ENCODE measurements at regions not wholly inside any gene's neighbourhood (a gene's known extent, or its start where the extent isn't known, plus 50 kb on each side); places are given as distances from the start of the nearest gene placed in this dataset.
"Not testable (repeated sequence)": the region's sequence is repeated elsewhere in the genome, so short reads cannot be mapped to it uniquely, and the experiment has no call there.

DNA sequence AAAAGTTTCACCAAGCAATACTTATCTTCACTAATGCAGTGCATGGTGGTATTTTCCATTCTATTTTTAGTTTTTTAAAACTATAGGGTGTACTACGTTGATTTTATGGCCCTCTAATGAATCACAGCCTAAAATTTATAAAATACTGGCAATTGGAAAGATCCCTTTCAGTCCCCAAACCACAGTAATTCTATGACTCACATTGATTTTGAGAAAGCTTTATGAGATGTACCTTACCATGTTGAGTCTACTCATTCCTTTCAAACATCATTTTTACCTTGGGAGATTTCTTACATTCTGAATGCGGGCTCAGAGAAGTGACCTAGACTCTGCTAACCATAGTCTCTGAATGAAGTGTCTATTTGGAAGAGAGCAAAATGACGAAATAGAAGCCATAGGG, 141.6 kb downstream of the GPR85 start:
- H3K4me1 Mint-ChIP-seq: peaks cover 8% of the 10 kb centered on the region
- no peak overlapping the region for H3K4me3 Mint-ChIP-seq
- POLR2A ChIA-PET: no interaction called here
- H3K9me3 Mint-ChIP-seq (ENCODE audit: low read depth): no peaks in the 10 kb centered on the region
- DNase-seq: no peak
- no peak for ATAC-seq
- no peak overlapping the region for H3K27ac Mint-ChIP-seq
- intact Hi-C loops (cut with DNase I, micrococcal nuclease): no loop called here
- H3K36me3 Mint-ChIP-seq (ENCODE audit: low read depth): no peaks in the 10 kb centered on the region
- H3K27me3 Mint-ChIP-seq: peaks cover 27% of the 10 kb centered on the region
- CTCF ChIA-PET: no interaction called here

DNA sequence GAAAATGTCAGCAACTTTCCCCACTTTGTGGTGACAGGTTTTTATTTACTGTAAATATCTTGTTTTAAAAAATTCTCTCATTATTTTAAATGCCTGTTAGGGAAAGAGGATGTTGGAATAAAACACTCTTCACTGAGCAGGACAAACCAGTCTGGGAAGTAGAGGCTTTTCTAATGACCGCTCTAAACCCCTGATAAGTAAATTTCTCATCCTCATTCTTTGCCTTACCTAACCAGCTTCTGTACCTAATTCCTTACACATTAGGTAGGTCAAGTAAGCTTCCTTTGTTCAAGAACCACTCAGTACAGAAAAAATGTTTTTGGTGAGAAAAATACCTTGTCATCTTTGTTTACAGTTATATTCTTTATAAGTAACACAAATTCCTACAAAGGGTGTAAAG, 143.6 kb downstream of the GPR85 start:
- ChIA-PET POLR2A (no interaction called here), CTCF (no interaction called here)
- no peak for DNase-seq
- no peak overlapping the region for H3K4me3 Mint-ChIP-seq
- H3K9me3 Mint-ChIP-seq (ENCODE audit: low read depth): no peaks in the 10 kb centered on the region
- no peak for ATAC-seq
- peaks cover 12% of the 10 kb centered on the region for H3K27me3 Mint-ChIP-seq
- no peak overlapping the region for H3K27ac Mint-ChIP-seq
- H3K4me1 Mint-ChIP-seq: peaks cover 17% of the 10 kb centered on the region
- intact Hi-C loops (cut with DNase I, micrococcal nuclease): loop anchor here in 1 of 2 experiments (5.0 kb wide), 1 partner anchor 736 kb away; the partner anchor contains the start of genes DOCK4 and ZNF277
- no peaks in the 10 kb centered on the region for H3K36me3 Mint-ChIP-seq (ENCODE audit: low read depth)

DNA sequence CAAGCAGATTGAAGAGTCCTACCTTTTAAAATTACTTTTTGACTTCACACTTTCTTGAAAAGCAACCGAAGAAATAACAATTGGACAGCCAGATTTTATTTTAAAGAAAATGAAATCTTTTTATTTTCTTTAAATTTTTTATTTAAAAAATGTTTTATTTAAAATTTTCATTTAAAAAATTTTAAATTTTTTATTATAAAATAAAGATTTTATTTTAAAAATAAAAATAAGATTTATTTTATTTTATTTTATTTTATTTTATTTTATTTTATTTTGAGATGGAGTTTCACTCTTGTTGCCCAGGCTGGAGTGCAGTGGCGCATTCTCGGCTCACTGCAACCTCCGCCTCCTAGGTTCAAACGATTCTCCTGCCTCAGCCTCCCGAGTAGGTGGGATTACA, 144.5 kb downstream of the GPR85 start:
- H3K9me3 Mint-ChIP-seq (ENCODE audit: low read depth): not testable (repeated sequence)

DNA sequence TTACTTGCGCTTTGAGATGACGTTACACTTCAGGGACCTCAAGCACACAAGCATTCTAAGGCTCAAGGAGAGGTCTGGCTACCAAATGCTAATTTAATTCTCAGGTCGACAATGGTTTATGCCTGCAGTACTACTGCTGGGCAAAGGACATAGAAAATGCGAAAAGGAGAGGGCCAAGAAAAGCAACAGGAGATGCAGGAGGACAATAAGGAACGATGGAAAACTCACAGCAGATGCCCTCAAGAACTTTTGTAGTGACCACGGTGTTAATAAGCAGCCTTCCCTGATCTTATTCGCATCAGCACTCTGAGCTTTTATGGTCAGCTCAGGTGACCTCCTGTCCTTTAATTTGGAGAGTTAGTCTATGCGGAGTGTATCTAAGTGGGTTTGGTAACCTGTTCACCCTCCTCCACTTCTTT, 146.3 kb downstream of the GPR85 start:
- POLR2A ChIA-PET: interaction anchor here (0.7 kb wide), 1 partner anchor 12 kb away, joined by 3 read pairs; no protein-coding TSS in a partner anchor
- CTCF ChIA-PET: interaction anchor here (0.8 to 1.4 kb wide), 3 partner anchors 10 to 179 kb away, joined by 3 to 4 read pairs (median 4); no protein-coding TSS in a partner anchor
- intact Hi-C loops (cut with DNase I, micrococcal nuclease): loop anchor here (1.0 to 5.0 kb wide), 2 partner anchors 490 to 733 kb away; partner anchors contain the start of genes DOCK4 (in 1 of the 2), IFRD1 (in 1 of the 2) and ZNF277 (in 1 of the 2)
- Mint-ChIP-seq H3K36me3 (ENCODE audit: low read depth) (peaks cover 3% of the 10 kb centered on the region), H3K27me3 (peaks cover 3% of the 10 kb centered on the region), H3K4me1 (peaks cover 25% of the 10 kb centered on the region), H3K4me3 (peak overlapping the region; percentile 80), H3K27ac (peak overlapping the region; percentile 96), H3K9me3 (ENCODE audit: low read depth) (no peaks in the 10 kb centered on the region)
- ATAC-seq (no peak), DNase-seq (no peak)

More for the DNA sequence above, 144.5 kb downstream of the GPR85 start:
- ATAC-seq; H3K4me3 Mint-ChIP-seq; H3K36me3 Mint-ChIP-seq (ENCODE audit: low read depth); POLR2A ChIA-PET; H3K27ac Mint-ChIP-seq; DNase-seq; CTCF ChIA-PET: not testable (repeated sequence)
- peaks cover 12% of the 10 kb centered on the region for H3K27me3 Mint-ChIP-seq
- intact Hi-C loops (cut with DNase I, micrococcal nuclease): loop anchor here in 1 of 2 experiments (5.0 kb wide), 1 partner anchor 735 kb away; the partner anchor contains the start of genes DOCK4 and ZNF277
- peaks cover 18% of the 10 kb centered on the region for H3K4me1 Mint-ChIP-seq

DNA sequence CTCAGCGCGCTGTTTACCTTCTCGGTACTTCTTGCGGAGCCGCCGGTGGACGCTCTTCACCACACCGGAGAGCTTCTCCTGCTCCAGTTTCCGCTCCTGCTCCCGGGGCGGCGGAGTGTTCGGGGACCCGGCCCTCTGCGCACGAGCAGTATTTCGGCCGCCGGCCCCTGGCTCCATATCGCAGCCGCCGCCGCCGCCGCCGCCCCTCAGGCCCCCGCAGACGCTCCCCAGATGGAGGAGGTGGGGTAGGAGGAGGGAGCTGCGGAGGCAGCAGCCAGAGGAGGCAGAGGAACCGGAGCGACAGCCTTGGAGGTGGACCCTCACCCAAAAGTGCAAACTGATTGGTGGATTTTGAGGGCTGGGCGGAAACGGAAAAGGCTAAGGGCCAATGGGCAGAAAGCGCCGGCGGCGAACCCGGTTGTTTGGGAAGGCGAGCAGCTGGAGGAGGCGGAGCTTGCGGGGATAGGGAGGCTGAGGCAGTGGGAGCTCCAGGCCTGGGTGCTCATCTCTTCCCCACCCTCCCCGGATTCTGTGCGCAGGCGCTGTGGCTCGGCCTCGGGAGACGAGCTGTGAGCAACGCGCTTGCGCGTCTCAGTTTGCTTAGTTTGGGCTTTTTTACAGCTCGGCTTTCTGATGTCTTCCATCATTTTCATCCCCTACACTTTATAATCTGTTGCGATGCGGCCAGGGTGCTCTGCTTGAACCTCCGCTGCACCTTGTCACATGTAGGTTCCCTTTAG, 146.9 kb downstream of the GPR85 start:
- intact Hi-C loops (cut with DNase I, micrococcal nuclease): loop anchor here (1.0 to 10.0 kb wide), 8 partner anchors 149 to 1375 kb away; partner anchors contain the start of genes DOCK4 (in 2 of the 2), IFRD1 (in 2 of the 2), SMIM30 (in 2 of the 2) and TMEM168 (in 2 of the 2)
- peak overlapping the region; percentile 96 for H3K27ac Mint-ChIP-seq
- DNase-seq (peak; percentile 99), ATAC-seq (peak; percentile 97)
- H3K4me1 Mint-ChIP-seq: peaks cover 28% of the 10 kb centered on the region
- H3K27me3 Mint-ChIP-seq: no peaks in the 10 kb centered on the region
- CTCF ChIA-PET: interaction anchor here (0.7 to 1.4 kb wide), 4 partner anchors 9 to 180 kb away, joined by 3 to 4 read pairs (median 4); no protein-coding TSS in a partner anchor
- no peaks in the 10 kb centered on the region for H3K9me3 Mint-ChIP-seq (ENCODE audit: low read depth)
- H3K4me3 Mint-ChIP-seq: peak overlapping the region; percentile 80
- POLR2A ChIA-PET: interaction anchor here (0.7 kb wide), 1 partner anchor 11 kb away, joined by 3 read pairs; no protein-coding TSS in a partner anchor
- H3K36me3 Mint-ChIP-seq (ENCODE audit: low read depth): peaks cover 7% of the 10 kb centered on the region

DNA sequence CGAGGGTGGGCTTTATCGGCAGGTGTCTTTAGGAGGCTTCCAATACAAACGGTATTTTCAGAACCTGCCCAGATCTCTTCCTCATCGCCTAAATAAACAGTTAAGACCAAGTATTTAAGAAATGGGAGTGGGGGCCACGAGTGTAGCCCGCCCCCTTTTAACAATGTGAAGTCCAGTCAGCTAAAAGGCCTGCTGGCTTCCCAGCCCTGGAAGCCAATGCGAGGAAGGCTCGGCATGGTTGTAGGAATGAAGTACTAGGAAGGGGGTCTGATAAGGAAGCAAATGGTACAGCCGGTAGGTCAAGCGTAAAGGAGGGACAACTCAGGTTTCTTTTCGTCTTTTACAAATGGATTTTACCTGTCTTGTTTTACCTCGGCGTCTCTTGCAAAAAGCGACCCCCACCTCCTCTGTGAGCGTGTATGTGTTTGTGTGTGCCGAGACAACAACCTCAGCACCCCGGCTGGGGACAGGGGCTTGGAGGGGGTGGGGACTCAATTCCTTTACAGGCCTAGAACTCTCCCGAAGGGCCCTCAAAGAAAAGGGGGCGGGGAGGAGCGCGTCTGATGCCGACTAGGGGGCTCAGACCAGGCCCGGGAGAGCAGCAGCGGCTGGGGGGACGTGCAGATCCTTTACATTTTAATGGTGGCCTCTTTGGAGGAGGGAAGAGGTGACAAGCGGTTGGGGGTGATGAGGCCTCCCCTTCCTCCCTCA, 147.6 kb downstream of the GPR85 start:
- Mint-ChIP-seq H3K27ac (peak overlapping the region; percentile 96), H3K27me3 (no peaks in the 10 kb centered on the region), H3K4me3 (peak overlapping the region; percentile 80), H3K36me3 (ENCODE audit: low read depth) (peaks cover 11% of the 10 kb centered on the region), H3K4me1 (peaks cover 31% of the 10 kb centered on the region), H3K9me3 (ENCODE audit: low read depth) (no peaks in the 10 kb centered on the region)
- CTCF ChIA-PET: interaction anchor here (0.6 to 1.4 kb wide), 4 partner anchors 8 to 1355 kb away, joined by 3 to 5 read pairs (median 4); no protein-coding TSS in a partner anchor
- intact Hi-C loops (cut with DNase I, micrococcal nuclease): loop anchor here (1.0 to 10.0 kb wide), 6 partner anchors 148 to 1374 kb away; partner anchors contain the start of genes SMIM30 (in 2 of the 2), TMEM168 (in 2 of the 2), DOCK4 (in 1 of the 2) and IFRD1 (in 1 of the 2)
- DNase-seq (peak; percentile 66), ATAC-seq (peak; percentile 14)
- POLR2A ChIA-PET: no interaction called here

DNA sequence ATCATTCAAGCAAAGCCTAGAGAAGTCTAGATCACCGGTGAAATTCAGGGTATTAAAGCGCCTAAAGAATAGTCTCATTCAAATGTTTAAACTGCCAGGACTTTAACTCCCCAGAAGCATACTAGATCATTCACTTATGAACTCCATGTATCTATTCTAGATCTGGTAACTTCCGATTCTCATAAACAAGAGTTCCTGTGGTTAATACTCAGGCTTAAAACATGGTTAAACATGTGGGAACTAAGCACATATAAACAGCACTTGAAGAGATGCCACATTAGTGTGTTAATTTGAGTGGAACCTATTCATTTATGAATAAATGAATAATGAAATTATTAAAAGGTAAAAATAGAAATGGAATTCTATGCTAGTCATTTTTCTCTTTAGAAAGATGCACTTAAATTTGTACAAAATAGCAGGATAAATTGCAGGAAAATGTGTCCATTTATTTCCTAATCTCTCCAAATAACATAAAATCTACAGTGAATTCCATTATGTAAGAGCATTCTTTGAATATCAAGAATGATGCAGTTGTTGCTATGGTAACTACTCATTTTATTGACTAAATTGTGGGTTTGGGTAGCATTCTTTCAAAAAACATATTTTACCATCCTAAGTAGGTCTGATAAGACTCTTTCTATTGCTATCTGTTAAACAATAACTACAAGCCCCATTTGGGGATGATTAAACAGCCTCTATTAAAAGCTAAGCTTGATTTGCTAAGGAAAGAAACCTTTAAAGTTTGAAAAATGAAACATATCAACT, 147.6 kb upstream of the TMEM168 start:
- no peak for DNase-seq
- CTCF ChIA-PET: no interaction called here
- Mint-ChIP-seq H3K4me3 (peak overlapping the region; percentile 80), H3K27ac (no peak overlapping the region), H3K27me3 (no peaks in the 10 kb centered on the region), H3K36me3 (ENCODE audit: low read depth) (peaks cover 11% of the 10 kb centered on the region), H3K4me1 (peaks cover 34% of the 10 kb centered on the region), H3K9me3 (ENCODE audit: low read depth) (no peaks in the 10 kb centered on the region)
- intact Hi-C loops (cut with DNase I, micrococcal nuclease): loop anchor here (2.0 to 10.0 kb wide), 3 partner anchors 147 to 1373 kb away; partner anchors contain the start of genes IFRD1 (in 1 of the 2), IMMP2L (in 1 of the 2) and TMEM168 (in 1 of the 2)
- POLR2A ChIA-PET: no interaction called here
- no peak for ATAC-seq

DNA sequence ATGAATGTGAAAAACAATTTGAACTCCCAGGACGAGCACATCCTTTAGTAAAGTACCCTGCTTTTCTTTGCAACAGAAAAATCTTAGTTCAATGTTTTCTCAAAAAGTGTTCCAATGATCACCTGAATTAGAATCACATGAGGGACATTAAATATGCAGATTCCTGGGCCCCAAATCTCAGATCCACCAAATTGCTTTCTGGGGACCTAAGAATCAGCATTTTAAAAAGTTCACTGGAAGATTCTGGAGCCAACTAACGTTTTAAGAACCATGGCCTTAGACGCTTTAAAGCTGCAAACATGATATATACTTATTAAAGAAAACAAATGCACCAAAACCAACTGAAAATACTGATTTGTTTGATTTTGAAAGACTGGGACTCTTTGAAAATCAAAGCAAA, 143.4 kb upstream of the TMEM168 start:
- DNase-seq (no peak), ATAC-seq (no peak)
- no peak overlapping the region for H3K4me3 Mint-ChIP-seq
- H3K4me1 Mint-ChIP-seq: peaks cover 46% of the 10 kb centered on the region
- ChIA-PET CTCF (no interaction called here), POLR2A (no interaction called here)
- no peaks in the 10 kb centered on the region for H3K27me3 Mint-ChIP-seq
- intact Hi-C loops (cut with DNase I, micrococcal nuclease): loop anchor here in 1 of 2 experiments (10.0 kb wide), 1 partner anchor 1369 kb away; the partner anchor contains the start of gene IMMP2L
- H3K9me3 Mint-ChIP-seq (ENCODE audit: low read depth): no peaks in the 10 kb centered on the region
- no peak overlapping the region for H3K27ac Mint-ChIP-seq
- H3K36me3 Mint-ChIP-seq (ENCODE audit: low read depth): peaks cover 11% of the 10 kb centered on the region

DNA sequence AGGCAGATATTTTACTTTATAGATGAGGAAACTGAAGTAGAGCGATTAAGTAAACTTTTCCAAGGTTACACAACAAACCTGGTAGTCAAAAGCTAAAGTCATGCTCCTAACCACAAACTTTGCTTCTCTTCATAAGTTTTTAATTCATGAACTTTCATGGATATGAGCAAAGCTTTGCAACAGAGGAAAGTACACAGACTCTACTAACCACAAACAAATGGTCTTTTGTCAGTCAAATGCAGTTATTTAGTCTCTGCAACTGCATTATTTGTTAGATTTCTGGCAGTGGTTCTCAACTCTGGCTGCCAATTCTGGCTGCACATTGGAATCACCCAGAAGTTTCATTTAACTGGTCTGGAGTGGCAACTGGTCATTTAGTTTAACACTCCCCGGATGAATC, 140.6 kb upstream of the TMEM168 start:
- peaks cover 38% of the 10 kb centered on the region for H3K4me1 Mint-ChIP-seq
- H3K27ac Mint-ChIP-seq: no peak overlapping the region
- H3K36me3 Mint-ChIP-seq (ENCODE audit: low read depth): peaks cover 9% of the 10 kb centered on the region
- intact Hi-C loops (cut with DNase I, micrococcal nuclease): loop anchor here in 1 of 2 experiments (10.0 kb wide), 1 partner anchor 1366 kb away; the partner anchor contains the start of gene IMMP2L
- no peaks in the 10 kb centered on the region for H3K9me3 Mint-ChIP-seq (ENCODE audit: low read depth)
- ChIA-PET CTCF (interaction anchor here (0.9 to 1.4 kb wide), 3 partner anchors 8 to 15 kb away, joined by 3 to 5 read pairs (median 4); a partner anchor contains a TSS), POLR2A (no interaction called here)
- no peaks in the 10 kb centered on the region for H3K27me3 Mint-ChIP-seq
- ATAC-seq (no peak), DNase-seq (no peak)
- no peak overlapping the region for H3K4me3 Mint-ChIP-seq

DNA sequence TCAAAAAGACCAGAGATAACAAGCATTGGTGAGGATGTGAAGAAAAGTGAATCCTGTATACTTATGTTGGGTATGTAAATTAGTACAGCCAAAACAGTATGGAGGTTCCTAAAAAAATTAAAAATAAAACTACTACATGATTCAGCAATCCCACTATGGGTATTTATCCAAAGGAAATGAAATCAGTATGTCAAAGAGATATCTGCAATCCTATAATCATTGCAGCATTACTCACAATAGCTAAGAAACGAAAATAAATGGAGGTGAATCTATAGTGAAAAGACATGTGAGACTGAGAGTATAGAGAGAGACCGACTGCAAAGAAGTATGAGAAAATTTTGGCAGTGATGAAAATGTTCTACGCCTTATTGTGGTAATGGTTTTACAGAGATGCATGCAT, 139.2 kb upstream of the TMEM168 start:
- H3K27ac Mint-ChIP-seq: no peak overlapping the region
- ATAC-seq (no peak), DNase-seq (no peak)
- H3K9me3 Mint-ChIP-seq (ENCODE audit: low read depth): no peaks in the 10 kb centered on the region
- ChIA-PET POLR2A (no interaction called here), CTCF (interaction anchor here (1.0 kb wide), 1 partner anchor 32 kb away, joined by 3 read pairs; no protein-coding TSS in a partner anchor)
- H3K27me3 Mint-ChIP-seq: no peaks in the 10 kb centered on the region
- H3K4me1 Mint-ChIP-seq: peaks cover 33% of the 10 kb centered on the region
- intact Hi-C loops (cut with DNase I, micrococcal nuclease): no loop called here
- H3K4me3 Mint-ChIP-seq: no peak overlapping the region
- peaks cover 4% of the 10 kb centered on the region for H3K36me3 Mint-ChIP-seq (ENCODE audit: low read depth)
